ENCODE measurements at regions not wholly inside any gene's neighbourhood (a gene's known extent, or its start where the extent isn't known, plus 50 kb on each side); places are given as distances from the start of the nearest gene placed in this dataset.

DNA sequence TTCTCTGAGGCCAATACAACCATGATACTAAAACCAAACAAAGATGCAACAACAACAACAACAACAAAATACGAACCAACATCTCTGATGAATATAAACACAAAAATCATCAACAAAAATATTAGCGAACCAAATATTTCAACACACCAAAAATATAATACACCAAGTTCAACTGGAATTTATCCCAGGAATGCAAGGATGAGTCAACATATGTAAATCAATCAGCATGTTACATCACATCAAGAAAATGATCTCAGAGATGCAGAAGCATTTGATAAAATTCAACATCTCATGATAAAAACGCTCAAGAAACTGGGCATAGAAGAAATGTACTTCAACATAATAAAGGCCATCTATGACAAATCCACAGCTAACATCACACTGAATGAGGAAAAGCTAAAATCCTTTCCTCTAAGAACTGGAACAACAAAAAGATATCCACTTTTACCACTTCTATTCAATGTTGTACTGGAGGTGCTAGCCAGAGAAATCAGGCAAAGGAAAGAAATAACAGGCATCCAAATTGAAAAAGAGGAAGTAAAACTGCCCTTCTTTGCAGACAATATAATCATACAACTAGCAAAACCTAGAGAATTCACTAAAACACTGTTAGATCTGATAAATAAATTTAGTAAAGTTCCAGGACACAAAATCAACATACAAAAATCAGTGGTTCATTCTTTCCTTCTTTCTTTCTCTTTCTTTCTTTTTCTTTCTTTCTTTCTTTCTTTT lies 2448.7 kb upstream of the PCDH20 start:
- H4K5ac ChIP-seq (ENCODE audit: insufficient read length, low read depth, low read length): no peak overlapping the region
- WGBS (ENCODE audit: extremely low coverage, insufficient read length, low lambda C conversion rate): 100% methylated on average over 2 of the region's 3 CpGs
- no peak overlapping the region for H2BK15ac ChIP-seq (ENCODE audit: low read depth, low read length)
- no peak overlapping the region for H3K27ac ChIP-seq (ENCODE audit: insufficient read length, low read depth, low read length)
- Mint-ChIP-seq H3K27ac (no peak overlapping the region), H3K4me1 (peaks cover 0 to 4% of the 10 kb centered on the region in 2 experiments; a peak in 1 of 4 replicates), H3K27me3 (ENCODE audit: low read depth) (no peaks in the 10 kb centered on the region), H3K4me3 (no peak overlapping the region), H3K36me3 (ENCODE audit: insufficient read depth in 1 of 3, low read depth in 3 of 3) (no peaks in the 10 kb centered on the region), H3K9me3 (no peaks in the 10 kb centered on the region; a peak in 1 of 5 replicates)
- no peak for DNase-seq
- no peaks in the 10 kb centered on the region for H3K27me3 ChIP-seq (ENCODE audit: insufficient read depth, low read length)
- no peak overlapping the region for H2BK20ac ChIP-seq (ENCODE audit: low read depth, low read length, poor library complexity, severe bottlenecking)
- H3K79me1 ChIP-seq (ENCODE audit: insufficient read depth, low read depth, low read length, poor library complexity, severe bottlenecking): no peaks in the 10 kb centered on the region
- H2AFZ ChIP-seq (ENCODE audit: low read length): no peak overlapping the region
- H3K14ac ChIP-seq (ENCODE audit: insufficient read depth, low read length): no peak overlapping the region
- no peak overlapping the region for H3K56ac ChIP-seq (ENCODE audit: insufficient read length, low read depth, low read length)
- no peaks in the 10 kb centered on the region for H3K23me2 ChIP-seq (ENCODE audit: insufficient read length, low read depth, low read length, poor library complexity, severe bottlenecking)
- no peak overlapping the region for H2BK120ac ChIP-seq (ENCODE audit: low read depth, low read length, poor library complexity, severe bottlenecking)
- no peak overlapping the region for H3K4ac ChIP-seq (ENCODE audit: low read depth, low read length)
- TF ChIP-seq, protein P1, sequence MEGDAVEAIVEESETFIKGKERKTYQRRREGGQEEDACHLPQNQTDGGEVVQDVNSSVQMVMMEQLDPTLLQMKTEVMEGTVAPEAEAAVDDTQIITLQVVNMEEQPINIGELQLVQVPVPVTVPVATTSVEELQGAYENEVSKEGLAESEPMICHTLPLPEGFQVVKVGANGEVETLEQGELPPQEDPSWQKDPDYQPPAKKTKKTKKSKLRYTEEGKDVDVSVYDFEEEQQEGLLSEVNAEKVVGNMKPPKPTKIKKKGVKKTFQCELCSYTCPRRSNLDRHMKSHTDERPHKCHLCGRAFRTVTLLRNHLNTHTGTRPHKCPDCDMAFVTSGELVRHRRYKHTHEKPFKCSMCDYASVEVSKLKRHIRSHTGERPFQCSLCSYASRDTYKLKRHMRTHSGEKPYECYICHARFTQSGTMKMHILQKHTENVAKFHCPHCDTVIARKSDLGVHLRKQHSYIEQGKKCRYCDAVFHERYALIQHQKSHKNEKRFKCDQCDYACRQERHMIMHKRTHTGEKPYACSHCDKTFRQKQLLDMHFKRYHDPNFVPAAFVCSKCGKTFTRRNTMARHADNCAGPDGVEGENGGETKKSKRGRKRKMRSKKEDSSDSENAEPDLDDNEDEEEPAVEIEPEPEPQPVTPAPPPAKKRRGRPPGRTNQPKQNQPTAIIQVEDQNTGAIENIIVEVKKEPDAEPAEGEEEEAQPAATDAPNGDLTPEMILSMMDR (conservative IDR thresholded peaks at IDR 0.05): no peak
- no peak overlapping the region for H3K9ac ChIP-seq (ENCODE audit: extremely low read depth, insufficient read length, low read length)
- no peak overlapping the region for H4K91ac ChIP-seq (ENCODE audit: insufficient read length, low read depth, low read length)
- H3K4me1 ChIP-seq (ENCODE audit: insufficient read depth, low read length): no peaks in the 10 kb centered on the region
- no peak overlapping the region for H4K8ac ChIP-seq (replicated peaks; ENCODE audit: insufficient read length, low read depth, low read length)
- H3K9me3 ChIP-seq (ENCODE audit: control insufficient read depth, low read depth, low read length): no peaks in the 10 kb centered on the region
- H3K4me2 ChIP-seq (ENCODE audit: insufficient read depth, insufficient read length, low read length): no peak overlapping the region
- H4K20me1 ChIP-seq (ENCODE audit: control insufficient read depth, insufficient read depth, insufficient read length): no peaks in the 10 kb centered on the region
- H3T11ph ChIP-seq (ENCODE audit: low read length): no peak overlapping the region
- H3K23ac ChIP-seq (ENCODE audit: insufficient read length, low read depth, low read length): no peak overlapping the region
- H2BK12ac ChIP-seq (ENCODE audit: insufficient read length, low read depth, low read length): no peak overlapping the region
- no peaks in the 10 kb centered on the region for H3K79me2 ChIP-seq (ENCODE audit: insufficient read depth, low read length)
- H3K18ac ChIP-seq (ENCODE audit: insufficient read length, low read depth, low read length): no peak overlapping the region
- no peak overlapping the region for H2AK5ac ChIP-seq (ENCODE audit: insufficient read length, low read length)
- no peak overlapping the region for H2BK5ac ChIP-seq (ENCODE audit: insufficient read length, low read length)
